Subcutaneous abdominal adipose tissue (tissue), 5 donors: ENCODE measurements at regions not wholly inside any gene's neighbourhood (a gene's known extent, or its start where the extent isn't known, plus 50 kb on each side); places are given as distances from the start of the nearest gene placed in this dataset.

ENCODE experiments used
- H3K27ac ChIP-seq: one replicate; pipeline ENCODE4 v1.7.0; 2013; ENCODE audit warnings: low read depth, mild to moderate bottlenecking, inconsistent platforms, low read length, moderate library complexity
- H3K27me3 ChIP-seq, 5 donors: one replicate each; pipeline ENCODE4 v1.7.0; 2013; ENCODE audit warnings: low read length in 5 of 5, inconsistent platforms in 1 of 5; ENCODE audit not compliant: control insufficient read depth in 5 of 5, insufficient read depth in 4 of 5
- H3K36me3 ChIP-seq, 5 donors: one replicate each; pipeline ENCODE4 v1.7.0; 2013; ENCODE audit warnings: low read length in 5 of 5; ENCODE audit not compliant: control insufficient read depth in 5 of 5, insufficient read depth in 5 of 5
- H3K4me1 ChIP-seq, 5 donors: one replicate each; pipeline ENCODE4 v1.7.0; 2013; ENCODE audit warnings: low read length in 5 of 5, mild to moderate bottlenecking in 3 of 5, moderate library complexity in 1 of 5; ENCODE audit not compliant: control insufficient read depth in 5 of 5, insufficient read depth in 5 of 5
- H3K4me3 ChIP-seq, 5 donors: one replicate each; pipeline ENCODE4 v1.7.0; 2013; ENCODE audit warnings: low read length in 5 of 5, low read depth in 1 of 5
- H3K9ac ChIP-seq, 5 donors: one replicate each; pipeline ENCODE4 v1.7.0; 2013; ENCODE audit warnings: low read length in 5 of 5, mild to moderate bottlenecking in 4 of 5, moderate library complexity in 3 of 5
- H3K9me3 ChIP-seq, 5 donors: one replicate each; pipeline ENCODE4 v1.7.0; 2013; ENCODE audit warnings: low read length in 5 of 5; ENCODE audit not compliant: control insufficient read depth in 5 of 5
- donor health status: healthy.
- donor health status: healthy.
- donor health status: healthy.
- donor health status: healthy.
- donor health status: healthy.

- H3K9me3 ChIP-seq: no peaks in the 10 kb centered on the region
- H3K27me3 ChIP-seq: no peaks in the 10 kb centered on the region
- no peaks in the 10 kb centered on the region for H3K36me3 ChIP-seq
- no peak overlapping the region for H3K27ac ChIP-seq
- peaks cover 0 to 15% (median 6%) of the 10 kb centered on the region in 5 donors for H3K4me1 ChIP-seq
- no peak overlapping the region for H3K4me3 ChIP-seq
- no peak overlapping the region for H3K9ac ChIP-seq
Observed at GRCh38 chr10:113287592-113287991, 265.3 kb upstream of the HABP2 start.

- H3K9me3 ChIP-seq: no peaks in the 10 kb centered on the region
- H3K27ac ChIP-seq: no peak overlapping the region
- H3K9ac ChIP-seq: no peak overlapping the region
- no peak overlapping the region for H3K4me3 ChIP-seq
- peaks cover 0 to 10% (median 1%) of the 10 kb centered on the region in 5 donors for H3K4me1 ChIP-seq
- H3K27me3 ChIP-seq: no peaks in the 10 kb centered on the region
- no peaks in the 10 kb centered on the region for H3K36me3 ChIP-seq
Observed at GRCh38 chr10:113290137-113290536, 262.7 kb upstream of the HABP2 start.

DNA sequence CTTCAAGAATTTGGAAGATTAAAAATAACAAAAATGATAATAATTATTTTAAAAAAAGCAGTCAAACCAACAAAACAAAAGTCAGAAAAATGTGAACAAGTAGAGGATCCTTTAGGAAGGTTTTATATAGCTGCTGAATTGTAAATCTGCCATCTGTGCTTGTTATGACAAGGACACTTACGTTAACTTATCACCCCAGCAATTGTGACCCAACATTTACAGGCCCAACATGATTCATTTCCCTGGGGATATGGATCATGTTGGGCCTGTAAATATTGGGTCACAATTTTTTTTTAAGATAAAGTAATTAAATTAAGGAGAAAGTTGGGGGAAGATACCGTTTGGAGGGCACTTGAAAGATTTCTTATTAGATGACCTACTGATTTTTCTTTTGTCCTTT lies 261.4 kb upstream of the HABP2 start:
- H3K36me3 ChIP-seq: no peaks in the 10 kb centered on the region
- H3K4me1 ChIP-seq: peaks cover 0 to 10% (median 0%) of the 10 kb centered on the region in 5 donors
- no peak overlapping the region for H3K9ac ChIP-seq
- no peak overlapping the region for H3K27ac ChIP-seq
- H3K27me3 ChIP-seq: no peaks in the 10 kb centered on the region
- H3K9me3 ChIP-seq: no peaks in the 10 kb centered on the region
- no peak overlapping the region for H3K4me3 ChIP-seq

DNA sequence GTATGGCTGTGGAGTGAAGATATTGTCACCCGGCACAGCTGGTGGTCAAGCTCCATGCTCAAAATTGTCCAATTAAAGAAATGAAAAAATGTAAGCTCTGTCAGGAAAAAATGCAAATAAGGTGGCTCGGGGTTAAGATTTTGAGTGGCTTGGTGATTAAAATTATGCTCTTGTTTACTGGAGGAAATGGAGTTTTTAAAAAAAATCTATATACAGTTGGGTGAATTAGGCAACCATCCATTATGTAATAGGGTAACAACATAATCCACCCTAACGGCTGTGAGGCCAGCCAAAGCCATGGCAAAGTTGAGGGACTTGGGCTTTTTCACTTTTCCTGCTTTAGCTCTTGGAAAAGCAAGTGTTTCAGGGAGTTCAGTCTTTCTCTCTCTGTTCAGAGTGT lies 260.8 kb upstream of the HABP2 start:
- H3K9ac ChIP-seq: no peak overlapping the region
- peaks cover 0 to 10% (median 0%) of the 10 kb centered on the region in 5 donors for H3K4me1 ChIP-seq
- no peaks in the 10 kb centered on the region for H3K9me3 ChIP-seq
- H3K27me3 ChIP-seq: no peaks in the 10 kb centered on the region
- H3K36me3 ChIP-seq: no peaks in the 10 kb centered on the region
- H3K4me3 ChIP-seq: no peak overlapping the region
- H3K27ac ChIP-seq: no peak overlapping the region

GRCh38 chr10:113292743-113293142 lies 260.1 kb upstream of the HABP2 start:
- Histone ChIP-seq H3K9me3 (no peaks in the 10 kb centered on the region), H3K4me3 (no peak overlapping the region), H3K36me3 (no peaks in the 10 kb centered on the region), H3K9ac (no peak overlapping the region), H3K27me3 (no peaks in the 10 kb centered on the region), H3K27ac (no peak overlapping the region), H3K4me1 (peaks cover 0 to 10% (median 0%) of the 10 kb centered on the region in 5 donors)

DNA sequence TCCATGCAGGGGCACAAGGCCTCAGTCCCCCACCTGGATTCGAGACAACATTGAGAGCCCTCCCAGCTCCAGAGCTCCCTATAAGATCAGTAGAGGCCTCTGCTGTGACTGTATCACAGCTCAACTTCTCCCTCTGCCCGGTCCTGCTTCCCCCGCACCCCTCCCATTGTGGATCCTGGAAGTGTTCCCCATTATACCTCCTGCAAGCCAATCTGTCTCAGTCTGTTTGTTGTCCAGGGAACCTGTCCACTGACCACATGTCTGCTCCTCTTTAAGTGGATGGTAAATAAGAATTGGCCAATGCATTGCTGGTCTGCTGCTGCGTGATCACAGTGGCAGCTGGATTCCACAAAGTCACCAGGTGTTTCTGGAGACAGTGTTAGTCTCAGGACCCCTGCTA lies 259.7 kb upstream of the HABP2 start:
- Histone ChIP-seq H3K27ac (no peak overlapping the region), H3K9ac (no peak overlapping the region), H3K36me3 (no peaks in the 10 kb centered on the region), H3K4me1 (peaks cover 0 to 10% (median 0%) of the 10 kb centered on the region in 5 donors), H3K9me3 (no peaks in the 10 kb centered on the region), H3K27me3 (no peaks in the 10 kb centered on the region), H3K4me3 (no peak overlapping the region)

DNA sequence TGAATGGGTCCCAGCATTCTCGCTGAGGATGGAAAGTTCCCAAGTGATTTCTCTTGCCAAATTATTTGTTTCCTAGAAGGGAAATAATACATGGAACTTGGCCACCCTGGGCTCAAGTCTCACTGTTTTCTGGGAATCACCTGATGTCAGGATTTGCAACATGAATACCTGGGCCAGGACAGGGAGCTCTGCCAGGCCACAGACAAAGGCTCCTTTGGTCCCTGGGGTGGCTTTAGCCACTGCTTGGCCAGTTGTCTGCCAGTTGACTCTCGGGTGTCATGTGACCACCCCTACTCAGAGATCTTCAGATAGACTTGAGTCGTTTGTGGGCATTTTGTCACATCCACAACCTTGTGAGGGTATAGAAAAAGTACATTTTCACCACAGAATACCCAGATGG lies 258.0 kb upstream of the HABP2 start:
- Histone ChIP-seq H3K4me1 (peaks cover 0 to 10% (median 0%) of the 10 kb centered on the region in 5 donors), H3K4me3 (no peak overlapping the region), H3K9me3 (no peaks in the 10 kb centered on the region), H3K36me3 (no peaks in the 10 kb centered on the region), H3K27ac (no peak overlapping the region), H3K9ac (no peak overlapping the region), H3K27me3 (no peaks in the 10 kb centered on the region)

GRCh38 chr10:113297226-113297625 lies 255.6 kb upstream of the HABP2 start:
- Histone ChIP-seq H3K27ac (no peak overlapping the region), H3K36me3 (no peaks in the 10 kb centered on the region), H3K4me1 (peaks cover 0 to 6% (median 4%) of the 10 kb centered on the region in 5 donors), H3K27me3 (no peaks in the 10 kb centered on the region), H3K9me3 (no peaks in the 10 kb centered on the region), H3K4me3 (no peak overlapping the region), H3K9ac (no peak overlapping the region)

DNA sequence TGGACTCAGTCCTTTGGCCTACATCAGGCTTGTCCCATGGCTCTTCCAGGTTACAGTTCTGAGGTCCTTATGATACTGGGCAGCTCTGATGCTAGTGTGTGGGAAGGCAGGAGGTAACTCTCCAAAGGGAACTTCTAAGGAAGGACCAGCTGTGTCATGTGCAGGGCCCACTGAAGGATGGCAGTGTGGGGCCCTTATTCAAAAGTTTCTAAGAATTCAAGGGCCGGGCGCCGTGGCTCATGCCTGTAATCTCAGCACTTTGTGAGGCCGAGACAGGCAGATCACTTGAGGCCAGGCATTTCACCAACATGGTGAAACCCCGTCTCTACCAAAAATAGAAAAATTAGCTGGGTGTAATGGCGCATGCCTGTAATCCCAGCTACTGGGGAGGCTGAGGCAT lies 254.2 kb upstream of the HABP2 start:
- Histone ChIP-seq H3K9ac (no peak overlapping the region), H3K27me3 (no peaks in the 10 kb centered on the region), H3K27ac (no peak overlapping the region)

GRCh38 chr10:113300201-113300600 lies 252.7 kb upstream of the HABP2 start:
- H3K4me1 ChIP-seq: peaks cover 0 to 4% (median 0%) of the 10 kb centered on the region in 5 donors
- H3K9me3 ChIP-seq: no peaks in the 10 kb centered on the region
- H3K4me3 ChIP-seq: no peak overlapping the region
- H3K9ac ChIP-seq: no peak overlapping the region
- H3K27ac ChIP-seq: no peak overlapping the region
- H3K36me3 ChIP-seq: no peaks in the 10 kb centered on the region
- H3K27me3 ChIP-seq: no peaks in the 10 kb centered on the region

More for the DNA sequence above, 254.2 kb upstream of the HABP2 start:
- H3K36me3 ChIP-seq: no peaks in the 10 kb centered on the region
- no peak overlapping the region for H3K4me3 ChIP-seq
- no peaks in the 10 kb centered on the region for H3K9me3 ChIP-seq
- peaks cover 0 to 4% (median 0%) of the 10 kb centered on the region in 5 donors for H3K4me1 ChIP-seq

GRCh38 chr10:113300617-113301016 lies 252.2 kb upstream of the HABP2 start:
- Histone ChIP-seq H3K27ac (no peak overlapping the region), H3K9me3 (no peaks in the 10 kb centered on the region), H3K9ac (no peak overlapping the region), H3K4me3 (no peak overlapping the region), H3K4me1 (peaks cover 0 to 4% (median 0%) of the 10 kb centered on the region in 5 donors), H3K36me3 (no peaks in the 10 kb centered on the region), H3K27me3 (no peaks in the 10 kb centered on the region)
